Colonic mucosa (tissue), 4 donors: ENCODE measurements at regions not wholly inside any gene's neighbourhood (a gene's known extent, or its start where the extent isn't known, plus 50 kb on each side); places are given as distances from the start of the nearest gene placed in this dataset.

Experiments used
- DNase-seq: peaks from one replicate; pipeline ENCODE4 v3.0.0-alpha.2; 2020
- H3K27ac ChIP-seq: fragments of 200-600 bp; one replicate; pipeline ENCODE4 v1.8.0; 2021
- H3K27me3 ChIP-seq: fragments of 200-600 bp; one replicate; pipeline ENCODE4 v1.8.0; 2021
- H3K36me3 ChIP-seq: fragments of 200-600 bp; one replicate; pipeline ENCODE4 v1.8.0; 2021
- H3K4me1 ChIP-seq: fragments of 200-600 bp; one replicate; pipeline ENCODE4 v1.8.0; 2021; ENCODE audit warnings: mild to moderate bottlenecking
- H3K4me3 ChIP-seq: fragments of 200-600 bp; one replicate; pipeline ENCODE4 v1.8.0; 2021
- H3K9ac ChIP-seq, 2 donors: one replicate each; pipeline ENCODE4 v1.7.0; 2013; ENCODE audit warnings: control low read depth in 2 of 2, low read depth in 2 of 2, low read length in 2 of 2
- H3K9me3 ChIP-seq: fragments of 200-600 bp; one replicate; pipeline ENCODE4 v1.8.0; 2021
- intact Hi-C: fragments of 100-400 bp; cut with DNase I; formaldehyde crosslinking; loops from one replicate; pipeline ENCODE4 v1.14.1; 2022
- TF ChIP-seq, protein P1 (sequence below): fragments of 200-600 bp; IDR thresholded peaks from one replicate; pipeline ENCODE4 v1.8.0; 2022; ENCODE audit warnings: antibody characterized with exemption, mild to moderate bottlenecking
- donor health status: healthy.
- donor health status: DM: no; HTN: no; CAD: no.
- donor health status: DM: no; HTN: no; CAD: no.

DNA sequence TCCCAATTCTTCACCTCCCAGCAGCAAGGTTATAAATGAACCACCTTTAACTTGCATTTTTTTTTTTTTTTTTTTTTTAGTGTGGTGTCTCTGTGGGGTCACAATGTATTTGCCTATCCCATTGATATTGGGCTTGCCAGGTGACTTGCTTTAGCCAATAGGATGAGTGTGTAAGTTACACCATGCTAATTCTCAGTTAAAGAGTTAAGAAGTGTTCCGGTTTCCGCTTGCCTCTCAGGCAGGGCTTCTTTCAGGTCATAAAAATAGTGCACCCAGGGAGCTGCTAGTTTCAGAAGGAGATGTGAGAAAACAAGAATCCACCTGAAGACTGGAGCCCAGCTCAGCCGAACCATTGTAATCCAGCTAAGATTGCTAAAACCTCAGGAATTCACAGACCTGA lies 84.2 kb upstream of the PTPRD start:
- Histone ChIP-seq H3K36me3 (no peaks in the 10 kb centered on the region), H3K9me3 (no peaks in the 10 kb centered on the region), H3K27ac (no peak overlapping the region), H3K27me3 (no peaks in the 10 kb centered on the region), H3K4me3 (no peak overlapping the region), H3K4me1 (no peaks in the 10 kb centered on the region), H3K9ac (no peak overlapping the region)
- no peak for DNase-seq
- TF ChIP-seq, protein P1, sequence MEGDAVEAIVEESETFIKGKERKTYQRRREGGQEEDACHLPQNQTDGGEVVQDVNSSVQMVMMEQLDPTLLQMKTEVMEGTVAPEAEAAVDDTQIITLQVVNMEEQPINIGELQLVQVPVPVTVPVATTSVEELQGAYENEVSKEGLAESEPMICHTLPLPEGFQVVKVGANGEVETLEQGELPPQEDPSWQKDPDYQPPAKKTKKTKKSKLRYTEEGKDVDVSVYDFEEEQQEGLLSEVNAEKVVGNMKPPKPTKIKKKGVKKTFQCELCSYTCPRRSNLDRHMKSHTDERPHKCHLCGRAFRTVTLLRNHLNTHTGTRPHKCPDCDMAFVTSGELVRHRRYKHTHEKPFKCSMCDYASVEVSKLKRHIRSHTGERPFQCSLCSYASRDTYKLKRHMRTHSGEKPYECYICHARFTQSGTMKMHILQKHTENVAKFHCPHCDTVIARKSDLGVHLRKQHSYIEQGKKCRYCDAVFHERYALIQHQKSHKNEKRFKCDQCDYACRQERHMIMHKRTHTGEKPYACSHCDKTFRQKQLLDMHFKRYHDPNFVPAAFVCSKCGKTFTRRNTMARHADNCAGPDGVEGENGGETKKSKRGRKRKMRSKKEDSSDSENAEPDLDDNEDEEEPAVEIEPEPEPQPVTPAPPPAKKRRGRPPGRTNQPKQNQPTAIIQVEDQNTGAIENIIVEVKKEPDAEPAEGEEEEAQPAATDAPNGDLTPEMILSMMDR: no peak
- intact Hi-C loops: no loop called here

DNA sequence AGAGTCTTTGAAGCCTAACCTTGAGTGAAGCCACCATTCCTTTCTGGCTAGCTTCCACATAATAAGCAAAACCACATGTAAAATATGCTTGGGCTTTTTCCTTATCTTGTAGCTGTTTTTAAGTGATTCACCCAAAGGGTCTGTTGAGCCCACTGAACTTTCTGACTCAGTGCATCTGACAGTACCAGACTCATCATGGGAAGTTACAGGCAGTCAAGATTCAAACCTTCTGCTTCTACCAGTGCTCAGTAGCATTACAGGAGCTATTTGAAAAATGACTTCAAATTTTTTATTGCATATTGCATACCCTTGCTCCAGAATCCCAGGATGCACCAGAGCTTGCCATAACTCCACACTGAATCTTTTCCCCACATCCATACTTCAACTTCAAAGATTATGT lies 87.5 kb upstream of the PTPRD start:
- no peaks in the 10 kb centered on the region for H3K4me1 ChIP-seq
- no peaks in the 10 kb centered on the region for H3K36me3 ChIP-seq
- H3K4me3 ChIP-seq: no peak overlapping the region
- TF ChIP-seq, protein P1: no peak
- H3K9me3 ChIP-seq: no peaks in the 10 kb centered on the region
- no peak overlapping the region for H3K27ac ChIP-seq
- H3K9ac ChIP-seq: no peak overlapping the region
- H3K27me3 ChIP-seq: no peaks in the 10 kb centered on the region
- DNase-seq: no peak
- intact Hi-C loops: no loop called here

DNA sequence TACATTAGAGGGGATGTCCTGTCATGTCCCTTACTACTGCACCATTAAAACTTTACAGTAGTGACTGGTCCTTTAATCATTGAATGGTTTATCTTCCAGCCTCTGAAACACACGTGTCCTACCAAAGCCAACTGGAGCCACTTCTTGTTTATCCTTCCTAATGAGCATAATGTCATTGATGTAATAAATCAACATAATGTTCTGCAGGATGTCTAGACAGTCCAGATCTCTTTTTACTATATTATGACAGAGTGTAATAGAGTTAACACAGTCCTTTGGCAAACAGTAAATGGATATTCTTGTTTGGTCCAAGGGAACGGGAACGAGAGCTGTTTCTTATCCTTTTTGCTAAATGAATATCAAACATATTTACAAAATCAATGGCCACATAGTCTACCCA lies 88.1 kb upstream of the PTPRD start:
- no peaks in the 10 kb centered on the region for H3K4me1 ChIP-seq
- intact Hi-C loops: no loop called here
- H3K9ac ChIP-seq: no peak overlapping the region
- TF ChIP-seq, protein P1: no peak
- no peaks in the 10 kb centered on the region for H3K9me3 ChIP-seq
- DNase-seq: no peak
- H3K27ac ChIP-seq: no peak overlapping the region
- no peaks in the 10 kb centered on the region for H3K27me3 ChIP-seq
- H3K36me3 ChIP-seq: no peaks in the 10 kb centered on the region
- no peak overlapping the region for H3K4me3 ChIP-seq

DNA sequence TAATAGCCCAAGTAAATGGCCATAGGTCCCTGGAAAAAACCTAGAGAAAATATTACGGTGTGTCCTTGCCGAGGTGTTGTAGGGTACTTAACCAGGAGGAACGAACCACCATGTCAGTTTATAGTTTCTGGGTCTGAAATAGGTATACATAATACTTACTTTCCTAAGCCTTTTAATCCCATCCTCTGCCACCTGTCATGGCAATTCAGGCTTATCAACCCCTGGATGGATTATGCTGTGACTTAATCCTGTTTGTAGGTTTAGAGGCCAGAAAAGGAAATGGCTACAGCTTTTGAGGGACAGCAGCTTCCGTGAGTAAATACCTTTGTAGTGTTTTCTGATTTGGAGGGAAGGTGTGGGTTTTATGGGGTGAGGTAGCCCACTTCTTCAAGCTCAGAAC lies 89.1 kb upstream of the PTPRD start:
- Histone ChIP-seq H3K27ac (no peak overlapping the region), H3K4me3 (no peak overlapping the region), H3K9ac (no peak overlapping the region), H3K27me3 (no peaks in the 10 kb centered on the region), H3K4me1 (no peaks in the 10 kb centered on the region), H3K36me3 (no peaks in the 10 kb centered on the region), H3K9me3 (no peaks in the 10 kb centered on the region)
- intact Hi-C loops: no loop called here
- TF ChIP-seq, protein P1: no peak
- no peak for DNase-seq

DNA sequence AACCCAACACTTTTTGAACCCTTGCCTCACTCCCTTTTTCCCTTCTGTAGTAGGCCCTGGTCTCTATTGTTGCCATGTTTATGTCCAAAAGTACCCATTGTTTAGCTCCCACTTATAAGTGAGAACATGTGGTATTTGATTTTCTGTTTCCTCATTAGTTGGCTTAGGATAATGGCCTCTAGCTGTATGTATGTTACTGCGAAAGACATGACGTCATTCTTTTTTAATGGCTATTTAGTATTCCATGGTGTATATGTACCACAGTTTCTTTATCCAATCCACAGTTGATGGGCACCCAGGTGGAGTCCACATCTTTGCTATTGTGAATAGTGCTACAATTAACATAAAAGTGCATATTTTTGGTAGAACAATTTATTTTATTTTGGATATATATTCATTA lies 90.3 kb upstream of the PTPRD start:
- no peak for DNase-seq
- Histone ChIP-seq H3K27me3 (no peaks in the 10 kb centered on the region), H3K9me3 (no peaks in the 10 kb centered on the region), H3K4me3 (no peak overlapping the region), H3K9ac (no peak overlapping the region), H3K27ac (no peak overlapping the region), H3K36me3 (no peaks in the 10 kb centered on the region), H3K4me1 (no peaks in the 10 kb centered on the region)
- intact Hi-C loops: no loop called here
- TF ChIP-seq, protein P1: no peak

DNA sequence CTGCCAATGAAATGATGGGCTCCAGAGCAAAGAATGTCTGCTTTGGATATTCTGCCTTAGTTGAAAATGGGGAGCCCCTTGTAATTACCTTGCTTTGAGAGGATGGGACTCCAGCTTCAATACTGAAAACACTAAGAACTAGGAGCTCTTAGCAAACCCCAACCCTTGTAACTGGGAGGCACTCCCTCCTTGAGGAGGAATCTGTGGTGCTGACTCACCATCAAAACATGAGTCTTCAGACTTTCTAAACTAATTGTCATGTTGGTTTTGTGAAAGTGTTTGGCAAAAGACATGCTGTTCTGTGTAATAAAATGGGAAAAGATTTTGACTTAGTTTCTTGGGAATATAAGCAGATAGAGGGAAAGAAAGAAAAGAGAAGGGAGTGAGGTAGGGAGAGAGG lies 91.9 kb upstream of the PTPRD start:
- no peak overlapping the region for H3K9ac ChIP-seq
- H3K27ac ChIP-seq: no peak overlapping the region
- TF ChIP-seq, protein P1: no peak
- DNase-seq: no peak
- H3K4me3 ChIP-seq: no peak overlapping the region
- no peaks in the 10 kb centered on the region for H3K27me3 ChIP-seq
- no peaks in the 10 kb centered on the region for H3K36me3 ChIP-seq
- no peaks in the 10 kb centered on the region for H3K9me3 ChIP-seq
- intact Hi-C loops: no loop called here
- no peaks in the 10 kb centered on the region for H3K4me1 ChIP-seq
